Stomach (tissue), 8 donors: ENCODE measurements at regions not wholly inside any gene's neighbourhood (a gene's known extent, or its start where the extent isn't known, plus 50 kb on each side); places are given as distances from the start of the nearest gene placed in this dataset.
A peak's percentile ranks its signal among the peaks of the same experiment; 100 is the strongest.

Experiments
- DNase-seq, 2 donors: peaks; one replicate each; pipeline versions ENCODE4 v3.0.0 to v3.0.0-alpha.2; 2013 to 2019
- H3K27ac ChIP-seq, 5 donors: fragments of 200-600 bp in 4 of 5; sonication (generic) in 4 of 5; one replicate each; pipeline ENCODE4 v1.5.1; 2013 to 2019; ENCODE audit warnings: mild to moderate bottlenecking in 1 of 5, moderate library complexity in 1 of 5
- H3K27me3 ChIP-seq, 3 donors: fragments of 200-600 bp; sonication (generic); one replicate each; pipeline ENCODE4 v1.5.1; 2017 to 2019; ENCODE audit warnings: mixed run types in 1 of 3
- H3K36me3 ChIP-seq, 4 donors: fragments of 200-600 bp; sonication (generic); 1 replicate in 3 of 4; 2 replicates in 1 of 4; pipeline ENCODE4 v1.5.1; 2016 to 2019
- H3K4me1 ChIP-seq, 4 donors: fragments of 200-600 bp; sonication (generic); one replicate each; pipeline ENCODE4 v1.5.1; 2016 to 2019
- H3K4me3 ChIP-seq, 4 donors: fragments of 200-600 bp; sonication (generic) in 3 of 4; one replicate each; pipeline ENCODE4 v1.5.1; 2016 to 2019; ENCODE audit warnings: mild to moderate bottlenecking in 1 of 4
- H3K9me3 ChIP-seq, 4 donors: fragments of 200-600 bp; sonication (generic); one replicate each; pipeline ENCODE4 v1.5.1; 2016 to 2019
- EP300 ChIP-seq: sonication (generic); formaldehyde crosslinking; IDR thresholded peaks from one replicate; pipeline ENCODE4 v1.6.1; 2017; ENCODE audit warnings: antibody characterized with exemption
- POLR2A ChIP-seq, 4 donors: fragments of 450-650 bp; IDR thresholded peaks; one replicate each; pipeline ENCODE4 v1.6.1; 2016; ENCODE audit warnings: antibody characterized with exemption in 4 of 4, control low read depth in 2 of 4, mild to moderate bottlenecking in 1 of 4, moderate library complexity in 1 of 4
- POLR2AphosphoS5 ChIP-seq, 3 donors: sonication (generic); formaldehyde crosslinking; IDR thresholded peaks; one replicate each; pipeline ENCODE4 v1.6.1; 2016; ENCODE audit warnings: antibody characterized with exemption in 3 of 3
- WGBS, 5 donors: extraction: QIAGEN DNeasy Blood & Tissue Kit in 3 of 5; methylation state at CpG; one replicate each; pipeline versions ENCODE4 v1.1.5 to v1.1.7; 2013 to 2018; 5-methylcytosine and 5-hydroxymethylcytosine counted together
- intact Hi-C: fragments of 100-400 bp; cut with DNase I; formaldehyde crosslinking; loops from one replicate; pipeline ENCODE4 v1.15.1; 2023; ENCODE audit warnings: low total_unique reads
- TF ChIP-seq, protein P1 (sequence below), 7 experiments: fragments of 450-650 bp in 4 of 7; fragments of 200-600 bp in 3 of 7; sonication (generic) in 3 of 7; IDR thresholded peaks; one replicate each; pipeline ENCODE4 v1.5.1; 2016 to 2019; ENCODE audit warnings: antibody characterized with exemption in 7 of 7, control low read depth in 2 of 7, mild to moderate bottlenecking in 1 of 7
- donor health status: healthy with polysubstance abuse.
- donor health status: Bipolar disorder and iron deficiency.
- donor health status: healthy.

DNA sequence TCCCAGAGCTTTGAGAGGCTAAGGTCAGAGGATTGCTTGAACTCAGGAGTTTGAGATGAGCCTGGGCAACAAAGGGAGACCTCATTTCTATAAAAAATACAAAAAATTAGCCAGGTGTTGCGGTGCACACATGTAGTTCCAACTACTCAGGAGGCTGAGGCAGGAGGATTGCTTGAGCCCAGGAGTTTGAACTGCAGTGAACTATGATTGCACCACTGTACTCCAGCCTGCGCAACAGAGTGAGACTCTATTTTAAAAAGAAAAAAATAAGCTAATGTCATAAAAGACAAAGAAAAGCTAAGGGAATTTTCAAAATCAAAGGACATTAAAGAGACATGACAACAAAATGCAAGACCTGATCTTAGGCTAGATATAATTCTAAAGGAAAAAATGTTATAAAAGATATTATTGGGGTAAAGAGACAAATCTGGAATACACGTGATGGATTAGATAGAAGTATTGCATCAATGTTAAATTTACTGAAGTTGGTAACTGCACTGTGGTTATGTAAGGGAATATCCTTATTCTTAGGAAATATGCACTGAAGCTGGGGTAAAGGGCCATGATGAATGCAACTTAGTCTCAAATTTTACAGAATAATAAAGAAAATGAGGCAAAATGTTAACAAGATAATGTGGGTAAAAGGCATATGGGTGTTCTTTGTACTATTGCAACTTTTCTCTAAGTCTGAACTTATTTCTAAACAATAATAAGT lies 75.2 kb downstream of the SPRY1 start:
- no peaks in the 10 kb centered on the region for H3K9me3 ChIP-seq
- H3K27ac ChIP-seq, result no peak overlapping the region
- TF ChIP-seq, protein P1, sequence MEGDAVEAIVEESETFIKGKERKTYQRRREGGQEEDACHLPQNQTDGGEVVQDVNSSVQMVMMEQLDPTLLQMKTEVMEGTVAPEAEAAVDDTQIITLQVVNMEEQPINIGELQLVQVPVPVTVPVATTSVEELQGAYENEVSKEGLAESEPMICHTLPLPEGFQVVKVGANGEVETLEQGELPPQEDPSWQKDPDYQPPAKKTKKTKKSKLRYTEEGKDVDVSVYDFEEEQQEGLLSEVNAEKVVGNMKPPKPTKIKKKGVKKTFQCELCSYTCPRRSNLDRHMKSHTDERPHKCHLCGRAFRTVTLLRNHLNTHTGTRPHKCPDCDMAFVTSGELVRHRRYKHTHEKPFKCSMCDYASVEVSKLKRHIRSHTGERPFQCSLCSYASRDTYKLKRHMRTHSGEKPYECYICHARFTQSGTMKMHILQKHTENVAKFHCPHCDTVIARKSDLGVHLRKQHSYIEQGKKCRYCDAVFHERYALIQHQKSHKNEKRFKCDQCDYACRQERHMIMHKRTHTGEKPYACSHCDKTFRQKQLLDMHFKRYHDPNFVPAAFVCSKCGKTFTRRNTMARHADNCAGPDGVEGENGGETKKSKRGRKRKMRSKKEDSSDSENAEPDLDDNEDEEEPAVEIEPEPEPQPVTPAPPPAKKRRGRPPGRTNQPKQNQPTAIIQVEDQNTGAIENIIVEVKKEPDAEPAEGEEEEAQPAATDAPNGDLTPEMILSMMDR (IDR thresholded peaks at IDR 0.05), result no peak
- TF ChIP-seq POLR2A (IDR thresholded peaks at IDR 0.05), result no peak
- TF ChIP-seq POLR2AphosphoS5 (IDR thresholded peaks at IDR 0.05), result no peak
- TF ChIP-seq EP300, result no peak
- WGBS, 5 donors, result 86 to 98% (median 88%) methylated on average over 3 of the region's 3 CpGs
- intact Hi-C loops, result no loop called here
- no peaks in the 10 kb centered on the region for H3K4me1 ChIP-seq
- H3K36me3 ChIP-seq, result no peaks in the 10 kb centered on the region
- no peak for DNase-seq
- H3K27me3 ChIP-seq, result no peaks in the 10 kb centered on the region
- no peak overlapping the region for H3K4me3 ChIP-seq

DNA sequence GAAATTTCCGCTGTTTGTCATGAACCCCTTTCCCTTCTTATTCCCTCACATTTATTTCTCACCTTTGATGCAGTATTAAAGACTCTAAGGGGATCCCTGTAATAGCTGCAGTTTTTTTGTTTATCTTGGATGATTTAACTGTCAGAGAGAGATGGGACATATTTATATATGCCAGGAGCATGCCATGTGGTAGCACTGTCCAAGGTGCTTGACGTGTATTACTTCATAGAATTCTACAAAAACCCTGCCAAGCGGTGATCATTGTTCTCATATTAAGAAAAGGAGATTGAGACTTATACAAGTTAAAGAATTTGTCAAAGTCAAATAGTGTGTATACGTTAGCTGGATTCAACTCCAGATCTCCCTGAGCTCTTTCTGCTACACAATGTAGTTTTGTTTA lies 78.2 kb downstream of the SPRY1 start:
- Histone ChIP-seq H3K4me1 (peaks cover 3 to 20% (median 10%) of the 10 kb centered on the region in 4 donors), H3K27ac (no peak overlapping the region), H3K9me3 (no peaks in the 10 kb centered on the region), H3K36me3 (no peaks in the 10 kb centered on the region), H3K4me3 (no peak overlapping the region), H3K27me3 (no peaks in the 10 kb centered on the region)
- DNase-seq, result no peak
- WGBS, 5 donors, result 88 to 96% (median 93%) methylated on average over 4 of the region's 4 CpGs
- TF ChIP-seq EP300 (no peak), POLR2A (IDR thresholded peaks at IDR 0.05) (no peak), POLR2AphosphoS5 (IDR thresholded peaks at IDR 0.05) (no peak)
- TF ChIP-seq, protein P1 (IDR thresholded peaks at IDR 0.05), result no peak
- intact Hi-C loops, result no loop called here

DNA sequence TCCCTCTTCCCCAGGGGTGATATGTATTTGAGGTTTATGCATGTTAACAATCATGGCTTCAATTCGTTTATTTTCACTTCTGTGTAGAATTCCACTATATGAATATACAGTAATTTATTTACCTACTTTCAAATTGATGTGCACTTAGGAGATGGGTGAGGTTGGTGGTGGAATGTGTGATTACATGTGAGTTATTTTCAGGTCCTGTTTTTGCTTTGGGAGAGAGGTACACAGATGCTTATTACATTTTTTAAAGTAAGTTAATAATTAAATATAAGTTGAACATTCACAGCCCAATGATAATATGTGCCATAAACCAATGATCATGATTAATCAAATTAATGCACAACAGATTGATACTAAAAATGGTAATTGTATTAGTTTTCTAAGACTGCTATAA lies 79.5 kb downstream of the SPRY1 start:
- Histone ChIP-seq H3K4me1 (peaks cover 3 to 24% (median 12%) of the 10 kb centered on the region in 4 donors), H3K9me3 (no peaks in the 10 kb centered on the region), H3K27ac (no peak overlapping the region), H3K36me3 (no peaks in the 10 kb centered on the region), H3K4me3 (no peak overlapping the region), H3K27me3 (no peaks in the 10 kb centered on the region)
- TF ChIP-seq POLR2A (IDR thresholded peaks at IDR 0.05) (no peak), EP300 (no peak), POLR2AphosphoS5 (IDR thresholded peaks at IDR 0.05) (no peak)
- TF ChIP-seq, protein P1 (IDR thresholded peaks at IDR 0.05), result no peak
- intact Hi-C loops, result no loop called here
- WGBS, 5 donors, result 0 to 31% (median 25%) methylated on average over 1 of the region's 1 CpG
- DNase-seq, result no peak

- H3K27me3 ChIP-seq, result no peaks in the 10 kb centered on the region
- 65 to 77% (median 66%) methylated on average over 8 of the region's 8 CpGs for WGBS, 5 donors
- TF ChIP-seq, protein P1 (IDR thresholded peaks at IDR 0.05), result no peak
- TF ChIP-seq EP300 (no peak), POLR2A (IDR thresholded peaks at IDR 0.05) (no peak), POLR2AphosphoS5 (IDR thresholded peaks at IDR 0.05) (no peak)
- H3K9me3 ChIP-seq, result no peaks in the 10 kb centered on the region
- no peak overlapping the region for H3K27ac ChIP-seq
- peaks cover 3 to 24% (median 12%) of the 10 kb centered on the region in 4 donors for H3K4me1 ChIP-seq
- no peak overlapping the region for H3K4me3 ChIP-seq
- DNase-seq, result peak in 1 of 2 donors; percentile 79
- intact Hi-C loops, result no loop called here
- H3K36me3 ChIP-seq, result no peaks in the 10 kb centered on the region
Measured at GRCh38 chr4:123477711-123478209, 81.2 kb downstream of the SPRY1 start.
